ENCODE measurements at regions not wholly inside any gene's neighbourhood (a gene's known extent, or its start where the extent isn't known, plus 50 kb on each side); places are given as distances from the start of the nearest gene placed in this dataset.

DNA sequence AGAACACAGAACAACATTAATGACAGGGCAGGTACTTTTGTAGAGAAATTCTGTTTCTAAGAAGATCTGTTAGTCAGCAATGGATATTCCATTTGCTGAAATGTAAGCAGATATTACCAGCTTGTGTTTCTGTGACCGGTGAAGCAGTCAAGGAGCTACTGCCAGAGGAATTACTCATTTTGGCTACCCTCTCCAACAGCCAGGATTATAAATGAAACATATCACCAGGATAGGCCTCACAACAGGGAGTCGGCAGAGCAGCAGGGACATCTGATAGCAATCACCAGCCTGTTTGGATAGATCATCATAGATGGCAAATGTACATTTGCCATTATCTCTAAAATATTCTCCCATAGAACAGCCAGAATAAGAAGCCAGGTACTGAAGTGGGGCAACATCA, 440.7 kb downstream of the KCNH5 start:
- H3K27ac Mint-ChIP-seq: no peak overlapping the region
- H3K4me1 Mint-ChIP-seq: no peaks in the 10 kb centered on the region
- H3K36me3 Mint-ChIP-seq: no peaks in the 10 kb centered on the region
- ATAC-seq: no peak
- H3K9me3 Mint-ChIP-seq: peaks cover 5% of the 10 kb centered on the region
- H3K4me3 Mint-ChIP-seq: no peak overlapping the region
- no peaks in the 10 kb centered on the region for H3K27me3 Mint-ChIP-seq

DNA sequence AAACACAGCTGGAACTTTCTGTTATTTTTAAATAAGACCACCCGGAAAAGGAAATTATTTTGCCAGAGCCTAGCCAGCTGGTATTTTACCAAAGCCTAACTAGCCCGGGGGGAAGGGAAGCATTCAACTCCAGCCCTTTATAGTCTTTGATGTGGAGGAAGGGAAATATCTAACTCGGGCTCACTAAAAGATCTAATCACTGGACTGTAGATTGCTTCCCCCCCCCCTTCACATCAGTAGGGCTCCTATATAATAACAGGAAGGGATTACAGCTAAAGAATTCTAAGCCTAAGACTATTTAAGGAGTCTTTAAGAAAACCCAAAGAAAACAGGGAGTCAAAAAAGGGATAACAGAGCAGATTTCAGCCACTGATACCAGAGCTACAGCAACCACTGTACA, 431.1 kb downstream of the KCNH5 start:
- no peaks in the 10 kb centered on the region for H3K36me3 Mint-ChIP-seq
- no peaks in the 10 kb centered on the region for H3K4me1 Mint-ChIP-seq
- no peak for ATAC-seq
- peaks cover 10% of the 10 kb centered on the region for H3K9me3 Mint-ChIP-seq
- H3K27ac Mint-ChIP-seq: no peak overlapping the region
- no peaks in the 10 kb centered on the region for H3K27me3 Mint-ChIP-seq
- no peak overlapping the region for H3K4me3 Mint-ChIP-seq

DNA sequence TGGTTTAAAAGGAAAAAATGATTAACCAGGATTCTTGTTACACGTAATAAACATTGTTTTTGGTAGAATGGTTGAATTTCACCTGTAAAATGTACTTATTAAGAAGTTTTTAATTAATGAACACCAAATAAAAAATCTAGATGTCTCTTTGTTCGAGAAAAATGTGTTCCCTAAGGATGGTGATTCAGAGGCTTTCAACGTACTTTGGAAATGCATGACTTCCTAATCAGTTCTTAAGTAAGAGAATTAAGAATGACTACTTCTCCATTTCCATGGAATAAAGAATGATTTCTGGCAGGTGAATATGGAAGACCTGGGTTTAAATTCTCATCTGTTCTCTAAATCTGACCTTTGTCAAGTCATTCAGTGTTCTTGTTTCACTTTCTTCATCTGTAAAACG, 428.6 kb downstream of the KCNH5 start:
- no peaks in the 10 kb centered on the region for H3K27me3 Mint-ChIP-seq
- no peak for ATAC-seq
- H3K27ac Mint-ChIP-seq: no peak overlapping the region
- H3K36me3 Mint-ChIP-seq: no peaks in the 10 kb centered on the region
- no peaks in the 10 kb centered on the region for H3K4me1 Mint-ChIP-seq
- peaks cover 7% of the 10 kb centered on the region for H3K9me3 Mint-ChIP-seq
- no peak overlapping the region for H3K4me3 Mint-ChIP-seq

- Mint-ChIP-seq H3K36me3 (no peaks in the 10 kb centered on the region), H3K4me1 (no peaks in the 10 kb centered on the region), H3K4me3 (no peak overlapping the region), H3K27ac (no peak overlapping the region), H3K9me3 (peaks cover 6% of the 10 kb centered on the region), H3K27me3 (no peaks in the 10 kb centered on the region)
- no peak for ATAC-seq
Observed at GRCh38 chr14:62626416-62626815, 418.8 kb downstream of the KCNH5 start.

- no peak overlapping the region for H3K27ac Mint-ChIP-seq
- H3K4me1 Mint-ChIP-seq: no peaks in the 10 kb centered on the region
- H3K27me3 Mint-ChIP-seq: no peaks in the 10 kb centered on the region
- H3K9me3 Mint-ChIP-seq: peaks cover 2% of the 10 kb centered on the region
- no peaks in the 10 kb centered on the region for H3K36me3 Mint-ChIP-seq
- H3K4me3 Mint-ChIP-seq: no peak overlapping the region
- ATAC-seq: no peak
Observed at GRCh38 chr14:62629176-62629725, 416.0 kb downstream of the KCNH5 start.

- no peak overlapping the region for H3K4me3 Mint-ChIP-seq
- ATAC-seq: no peak
- no peaks in the 10 kb centered on the region for H3K36me3 Mint-ChIP-seq
- H3K27ac Mint-ChIP-seq: no peak overlapping the region
- no peaks in the 10 kb centered on the region for H3K27me3 Mint-ChIP-seq
- no peaks in the 10 kb centered on the region for H3K4me1 Mint-ChIP-seq
- H3K9me3 Mint-ChIP-seq: peaks cover 2% of the 10 kb centered on the region
Observed at GRCh38 chr14:62631176-62631575, 414.1 kb downstream of the KCNH5 start.

DNA sequence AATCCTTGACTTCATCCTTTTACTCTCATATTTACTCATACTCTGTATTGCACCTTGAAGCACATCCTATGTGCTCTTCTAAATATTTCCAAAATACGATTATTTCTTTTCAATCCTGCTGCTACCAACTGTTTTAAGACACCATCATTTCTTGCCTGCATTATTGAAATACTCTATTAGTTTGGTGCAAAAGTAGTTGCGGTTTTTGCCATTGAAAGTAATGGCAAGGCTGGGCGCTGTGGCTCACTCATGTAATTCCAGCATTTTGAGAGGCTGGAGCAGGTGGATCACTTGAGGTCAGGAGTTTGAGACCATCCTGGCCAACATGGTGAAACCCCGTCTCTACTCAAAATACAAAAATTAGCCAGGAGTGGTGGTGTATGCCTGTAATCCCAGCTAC, 412.5 kb downstream of the KCNH5 start:
- Mint-ChIP-seq H3K36me3 (no peaks in the 10 kb centered on the region), H3K9me3 (peaks cover 4% of the 10 kb centered on the region), H3K4me3 (no peak overlapping the region), H3K4me1 (no peaks in the 10 kb centered on the region), H3K27ac (no peak overlapping the region), H3K27me3 (no peaks in the 10 kb centered on the region)
- no peak for ATAC-seq

- no peaks in the 10 kb centered on the region for H3K4me1 Mint-ChIP-seq
- no peaks in the 10 kb centered on the region for H3K36me3 Mint-ChIP-seq
- H3K27ac Mint-ChIP-seq: no peak overlapping the region
- no peak for ATAC-seq
- H3K4me3 Mint-ChIP-seq: no peak overlapping the region
- no peaks in the 10 kb centered on the region for H3K27me3 Mint-ChIP-seq
- H3K9me3 Mint-ChIP-seq: no peaks in the 10 kb centered on the region
Observed at GRCh38 chr14:62645649-62646048, 399.6 kb downstream of the KCNH5 start.

All from stimulated activated memory B cell treated with anti-CD40 and anti-IgM and Interleukin-4, amounts not matched to agents 10 μg/mL and 1 μg/mL and 100 μg/mL, for 72 hours (primary cell).